GM10266 (cell line): ENCODE measurements at regions not wholly inside any gene's neighbourhood (a gene's known extent, or its start where the extent isn't known, plus 50 kb on each side); places are given as distances from the start of the nearest gene placed in this dataset.

Experiments used
- DNase-seq: peaks from one replicate; pipeline ENCODE4 v3.0.0; 2012; ENCODE audit errors: extremely low spot score
- CTCF ChIP-seq: IDR thresholded peaks from 2 replicates; pipeline ENCODE4 v1.5.1; 2012; ENCODE audit warnings: mild to moderate bottlenecking, low read depth; ENCODE audit not compliant: control insufficient read depth, insufficient read depth; ENCODE audit errors: missing control alignments

GRCh38 chr4:122009524-122009923 is 57.7 kb upstream of the TRPC3 start:
- TF ChIP-seq CTCF: no peak
- no peak for DNase-seq

GRCh38 chr4:122007016-122007415 is 55.2 kb upstream of the TRPC3 start:
- DNase-seq: no peak
- no peak for TF ChIP-seq CTCF

GRCh38 chr4:122005064-122005755 is 53.4 kb upstream of the TRPC3 start:
- no peak for TF ChIP-seq CTCF
- no peak for DNase-seq

- peak; percentile 53 for DNase-seq
- TF ChIP-seq CTCF: peak; percentile 48
These were observed 51.5 kb upstream of the TRPC3 start for GRCh38 chr4:122003335-122003734.
